HCT116 (cell line): ENCODE measurements at regions not wholly inside any gene's neighbourhood (a gene's known extent, or its start where the extent isn't known, plus 50 kb on each side); places are given as distances from the start of the nearest gene placed in this dataset.

ENCODE experiments used
- ATAC-seq: fragments of 200-7000 bp; cut with Tn5 transposase; 2 replicates; pipeline ENCODE4 v1.9.1; 2020; ENCODE audit warnings: mild to moderate bottlenecking, moderate library complexity
- BruUV-seq: library from RNA; stranded (reverse); fragments of 400-500 nt; replicated peaks from 2 replicates; lab custom pipeline; 2021; lab: Mats Ljungman, UMichigan
- CTCF ChIA-PET: fragments of 300-600 bp; sonication (Branson Sonifier 250); formaldehyde crosslinking; loops from one replicate; lab custom pipeline; 2021; ENCODE audit warnings: antibody characterized with exemption; lab: Charles Lee
- POLR2A ChIA-PET: fragments of 300-600, 350-600 bp; sonication (Branson Sonifier 250); formaldehyde crosslinking; loops from one replicate; lab custom pipeline; 2021; ENCODE audit warnings: antibody characterized with exemption; lab: Charles Lee
- RAD21 ChIA-PET, 2 experiments: fragments of 300-600 bp; sonication (Branson Sonifier 250); formaldehyde crosslinking; loops; one replicate each; lab custom pipeline; 2023; ENCODE audit warnings: low total read pairs in 2 of 2; ENCODE audit not compliant: uncharacterized antibody in 2 of 2, unreplicated experiment in 2 of 2, low non-redundant PET in 1 of 2; lab: Charles Lee
- DNase-seq: peaks from one replicate; pipeline ENCODE4 v3.0.0-alpha.2; 2010; ENCODE audit warnings: low read depth, low spot score
- H2AFZ ChIP-seq: fragments of 200-600 bp; shearing (Covaris generic), sonication (generic); 2 replicates; pipeline ENCODE4 v1.6.1; 2017; ENCODE audit warnings: low read depth, mixed run types, mixed read lengths, antibody characterized with exemption, low read length; ENCODE audit not compliant: poor library complexity, severe bottlenecking
- H3K27ac ChIP-seq: 2 replicates; pipeline ENCODE4 v1.5.1; 2012; ENCODE audit warnings: low read depth, low read length
- H3K27me3 ChIP-seq: fragments of 200-600 bp; sonication (generic); 2 replicates; pipeline ENCODE4 v1.6.1; 2016; ENCODE audit warnings: mixed run types, low read length, mixed read lengths; ENCODE audit not compliant: insufficient read depth
- H3K36me3 ChIP-seq, 2 experiments: fragments of 200-500 bp in 1 of 2; fragments of 200-600 bp in 1 of 2; sonication (Bioruptor generic) in 1 of 2; sonication (generic) in 1 of 2; 2 replicates each; pipeline versions ENCODE4 v1.5.1 to v1.6.1; 2014 to 2016; ENCODE audit warnings: low read length in 2 of 2, inconsistent platforms in 1 of 2, mixed read lengths in 1 of 2, mixed run types in 1 of 2; ENCODE audit not compliant: insufficient read depth in 2 of 2, control insufficient read depth in 1 of 2
- H3K4me1 ChIP-seq, 2 experiments: fragments of 200-600 bp in 1 of 2; sonication (generic) in 1 of 2; 2 replicates each; pipeline versions ENCODE4 v1.5.1 to v1.6.1; 2012 to 2017; ENCODE audit warnings: low read length in 2 of 2, inconsistent platforms in 1 of 2, mild to moderate bottlenecking in 1 of 2, mixed read lengths in 1 of 2, mixed run types in 1 of 2, moderate library complexity in 1 of 2; ENCODE audit not compliant: insufficient read depth in 2 of 2, control insufficient read depth in 1 of 2
- H3K4me2 ChIP-seq: fragments of 200-600 bp; sonication (generic); 2 replicates; pipeline ENCODE4 v1.6.1; 2017; ENCODE audit warnings: mixed run types, low read length, mixed read lengths
- H3K4me3 ChIP-seq, 2 experiments: fragments of 200-600 bp in 1 of 2; sonication (generic) in 1 of 2; replicated peaks in 1 of 2; 2 replicates each; pipeline ENCODE4 v1.5.1; 2011 to 2016; ENCODE audit warnings: low read length in 2 of 2, control low read depth in 1 of 2, low read depth in 1 of 2, mild to moderate bottlenecking in 1 of 2, mixed read lengths in 1 of 2, mixed run types in 1 of 2
- H3K79me2 ChIP-seq: fragments of 200-600 bp; sonication (generic); 2 replicates; pipeline ENCODE4 v1.6.1; 2017; ENCODE audit warnings: mild to moderate bottlenecking, mixed run types, low read length, moderate library complexity, mixed read lengths; ENCODE audit not compliant: insufficient read depth
- H3K9ac ChIP-seq: fragments of 200-600 bp; sonication (generic); 2 replicates; pipeline ENCODE4 v1.6.1; 2016; ENCODE audit warnings: low read length, mixed read lengths
- H3K9me2 ChIP-seq: fragments of 200-600 bp; sonication (generic), shearing (Covaris generic); 2 replicates; pipeline ENCODE4 v1.6.1; 2017; ENCODE audit warnings: mixed run types, mild to moderate bottlenecking, moderate library complexity; ENCODE audit not compliant: insufficient read depth
- H3K9me3 ChIP-seq, 2 experiments: fragments of 200-500 bp in 1 of 2; fragments of 200-600 bp in 1 of 2; sonication (Bioruptor generic) in 1 of 2; sonication (generic) in 1 of 2; 2 replicates each; pipeline ENCODE4 v1.6.1; 2014 to 2017; ENCODE audit warnings: low read length in 2 of 2, mixed read lengths in 2 of 2, inconsistent platforms in 1 of 2, low read depth in 1 of 2, mild to moderate bottlenecking in 1 of 2, mixed run types in 1 of 2, moderate library complexity in 1 of 2; ENCODE audit not compliant: control insufficient read depth in 1 of 2, insufficient read depth in 1 of 2
- H4K20me1 ChIP-seq: fragments of 200-600 bp; sonication (generic), shearing (Covaris generic); 2 replicates; pipeline ENCODE4 v1.6.1; 2017; ENCODE audit warnings: mixed run types, mild to moderate bottlenecking, moderate library complexity; ENCODE audit not compliant: insufficient read depth
- CBX3 ChIP-seq: IDR thresholded peaks from 2 replicates; pipeline ENCODE4 v1.6.1; 2012; ENCODE audit warnings: low read depth
- CEBPB ChIP-seq: IDR thresholded peaks from 2 replicates; pipeline ENCODE4 v1.6.1; 2012; ENCODE audit warnings: low read depth
- EZH2 ChIP-seq: fragments of 200-600 bp; sonication (generic); IDR thresholded peaks from 2 replicates; pipeline ENCODE4 v1.6.1; 2017; ENCODE audit warnings: antibody characterized with exemption, mixed run types
- FOSL1 ChIP-seq: IDR thresholded peaks from 2 replicates; pipeline ENCODE4 v1.6.1; 2012; ENCODE audit warnings: low read depth
- JUND ChIP-seq: IDR thresholded peaks from 2 replicates; pipeline ENCODE4 v1.6.1; 2012
- SIN3A ChIP-seq: IDR thresholded peaks from 2 replicates; pipeline ENCODE4 v1.6.1; 2012; ENCODE audit warnings: low read depth
- SP1 ChIP-seq: IDR thresholded peaks from 2 replicates; pipeline ENCODE4 v1.6.1; 2012; ENCODE audit warnings: low read depth
- SRF ChIP-seq: IDR thresholded peaks from 2 replicates; pipeline ENCODE4 v1.6.1; 2012; ENCODE audit warnings: low read depth
- ZFX ChIP-seq: fragments of 450-650 bp; IDR thresholded peaks from 2 replicates; pipeline ENCODE4 v1.6.1; 2017
- ZNF274 ChIP-seq: fragments of 200-500 bp; sonication (Bioruptor generic); IDR thresholded peaks from 2 replicates; pipeline ENCODE4 v1.6.1; 2014; ENCODE audit warnings: mild to moderate bottlenecking, low read depth, low read length, inconsistent platforms
- intact Hi-C: fragments of 100-400 bp; cut with micrococcal nuclease; formaldehyde crosslinking; loops from 2 replicates; pipeline ENCODE4 v1.10.0; 2022
- TF ChIP-seq, protein P1 (sequence below): IDR thresholded peaks from 2 replicates; pipeline ENCODE4 v1.6.1; 2012; ENCODE audit warnings: low read depth
- TF ChIP-seq, protein P2 (sequence below): IDR thresholded peaks from 2 replicates; pipeline ENCODE4 v1.6.1; 2012

DNA sequence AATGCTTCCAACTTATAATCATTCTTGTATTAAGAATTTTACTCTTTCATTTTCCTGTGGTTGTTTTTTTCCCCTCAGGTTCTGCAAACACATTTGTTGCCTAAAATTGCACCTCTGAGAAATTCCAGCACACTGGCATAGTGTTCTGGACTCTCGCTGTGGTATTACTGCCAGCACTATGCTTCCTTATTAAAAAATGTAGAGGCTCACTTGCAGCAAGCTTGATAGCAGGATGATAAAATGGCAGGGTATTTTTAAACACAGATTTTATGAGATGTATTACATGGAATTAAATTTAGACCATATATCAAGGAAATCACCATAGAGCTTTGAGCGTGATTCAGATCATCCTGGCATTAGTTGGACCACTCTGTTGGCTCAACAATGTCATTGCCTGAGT is 416.7 kb upstream of the AKR1E2 start (continued):
- TF ChIP-seq, protein P1, sequence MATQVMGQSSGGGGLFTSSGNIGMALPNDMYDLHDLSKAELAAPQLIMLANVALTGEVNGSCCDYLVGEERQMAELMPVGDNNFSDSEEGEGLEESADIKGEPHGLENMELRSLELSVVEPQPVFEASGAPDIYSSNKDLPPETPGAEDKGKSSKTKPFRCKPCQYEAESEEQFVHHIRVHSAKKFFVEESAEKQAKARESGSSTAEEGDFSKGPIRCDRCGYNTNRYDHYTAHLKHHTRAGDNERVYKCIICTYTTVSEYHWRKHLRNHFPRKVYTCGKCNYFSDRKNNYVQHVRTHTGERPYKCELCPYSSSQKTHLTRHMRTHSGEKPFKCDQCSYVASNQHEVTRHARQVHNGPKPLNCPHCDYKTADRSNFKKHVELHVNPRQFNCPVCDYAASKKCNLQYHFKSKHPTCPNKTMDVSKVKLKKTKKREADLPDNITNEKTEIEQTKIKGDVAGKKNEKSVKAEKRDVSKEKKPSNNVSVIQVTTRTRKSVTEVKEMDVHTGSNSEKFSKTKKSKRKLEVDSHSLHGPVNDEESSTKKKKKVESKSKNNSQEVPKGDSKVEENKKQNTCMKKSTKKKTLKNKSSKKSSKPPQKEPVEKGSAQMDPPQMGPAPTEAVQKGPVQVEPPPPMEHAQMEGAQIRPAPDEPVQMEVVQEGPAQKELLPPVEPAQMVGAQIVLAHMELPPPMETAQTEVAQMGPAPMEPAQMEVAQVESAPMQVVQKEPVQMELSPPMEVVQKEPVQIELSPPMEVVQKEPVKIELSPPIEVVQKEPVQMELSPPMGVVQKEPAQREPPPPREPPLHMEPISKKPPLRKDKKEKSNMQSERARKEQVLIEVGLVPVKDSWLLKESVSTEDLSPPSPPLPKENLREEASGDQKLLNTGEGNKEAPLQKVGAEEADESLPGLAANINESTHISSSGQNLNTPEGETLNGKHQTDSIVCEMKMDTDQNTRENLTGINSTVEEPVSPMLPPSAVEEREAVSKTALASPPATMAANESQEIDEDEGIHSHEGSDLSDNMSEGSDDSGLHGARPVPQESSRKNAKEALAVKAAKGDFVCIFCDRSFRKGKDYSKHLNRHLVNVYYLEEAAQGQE, result no peak
- no peak for TF ChIP-seq SRF
- no peak for TF ChIP-seq ZFX
- no peak for TF ChIP-seq CBX3
- TF ChIP-seq, all 23 proteins: peak for 0

DNA sequence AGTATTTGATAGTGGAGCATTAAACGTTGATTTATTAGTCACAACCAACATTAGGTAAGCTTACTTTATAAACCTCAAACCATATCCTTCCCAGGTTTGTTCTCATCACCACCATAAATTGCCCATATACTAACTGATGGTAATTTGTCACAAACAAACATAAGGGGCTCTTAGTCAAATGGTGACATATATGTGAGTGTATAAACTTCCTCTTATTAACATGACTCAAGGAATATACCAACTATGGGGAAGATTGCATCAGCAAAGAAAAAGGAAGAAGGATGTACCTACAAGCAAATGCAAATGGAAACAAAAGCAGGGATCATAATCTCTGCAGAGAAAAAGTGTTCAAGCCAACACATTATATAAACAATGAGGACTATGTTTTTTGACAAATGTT is 418.2 kb upstream of the AKR1E2 start:
- no peak overlapping the region for H3K4me2 ChIP-seq
- peak; percentile 34 for DNase-seq

More for the DNA sequence above, 418.2 kb upstream of the AKR1E2 start:
- TF ChIP-seq SP1 (peak; percentile 45), SIN3A (no peak), EZH2 (no peak), CEBPB (peak; percentile 54; the same call in 1 of the 2 replicates), JUND (peak; percentile 26), ZNF274 (no peak), FOSL1 (peak; percentile 56; the same call in 1 of the 2 replicates)
- TF ChIP-seq, protein P2, sequence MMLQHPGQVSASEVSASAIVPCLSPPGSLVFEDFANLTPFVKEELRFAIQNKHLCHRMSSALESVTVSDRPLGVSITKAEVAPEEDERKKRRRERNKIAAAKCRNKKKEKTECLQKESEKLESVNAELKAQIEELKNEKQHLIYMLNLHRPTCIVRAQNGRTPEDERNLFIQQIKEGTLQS, result peak; percentile 30; the same call in 1 of the 2 replicates
- intact Hi-C loops, result no loop called here
- Histone ChIP-seq H2AFZ (peak overlapping the region; percentile 52), H4K20me1 (no peaks in the 10 kb centered on the region), H3K79me2 (no peaks in the 10 kb centered on the region), H3K9me2 (no peaks in the 10 kb centered on the region), H3K27me3 (no peaks in the 10 kb centered on the region), H3K27ac (no peak overlapping the region), H3K4me1 (peaks cover 0 to 4% of the 10 kb centered on the region in 2 experiments; a peak in 1 of 4 replicates), H3K9me3 (no peaks in the 10 kb centered on the region), H3K9ac (no peak overlapping the region), H3K4me3 (no peak overlapping the region), H3K36me3 (no peaks in the 10 kb centered on the region)
- no peak for ATAC-seq
- ChIA-PET POLR2A (no interaction called here), CTCF (no interaction called here), RAD21 (no interaction called here)
- no TSS peak for BruUV-seq
